Upper lobe of left lung (tissue), 6 donors: ENCODE measurements at regions not wholly inside any gene's neighbourhood (a gene's known extent, or its start where the extent isn't known, plus 50 kb on each side); places are given as distances from the start of the nearest gene placed in this dataset.

Experiments used
- ATAC-seq, 2 donors: fragments of 200-7000 bp; cut with Tn5 transposase; one replicate each; pipeline ENCODE4 v1.9.1; 2022; ENCODE audit warnings: mild to moderate bottlenecking in 2 of 2, moderate library complexity in 2 of 2; ENCODE audit not compliant: low FRiP score in 2 of 2
- DNase-seq, 2 donors: peaks; one replicate each; pipeline ENCODE4 v3.0.0-alpha.2; 2019 to 2020
- H3K27ac ChIP-seq, 4 donors: fragments of 200-600 bp; sonication (generic); one replicate each; pipeline ENCODE4 v1.5.1; 2016 to 2019
- H3K27me3 ChIP-seq, 4 donors: fragments of 200-600 bp; sonication (generic); one replicate each; pipeline ENCODE4 v1.5.1; 2017 to 2019
- H3K36me3 ChIP-seq, 4 donors: fragments of 200-600 bp; sonication (generic); one replicate each; pipeline ENCODE4 v1.5.1; 2016 to 2019
- H3K4me1 ChIP-seq, 4 donors: fragments of 200-600 bp; sonication (generic); one replicate each; pipeline ENCODE4 v1.5.1; 2018 to 2019
- H3K4me3 ChIP-seq, 4 donors: fragments of 200-600 bp; sonication (generic); one replicate each; pipeline ENCODE4 v1.5.1; 2017 to 2019; ENCODE audit warnings: mild to moderate bottlenecking in 2 of 4, moderate library complexity in 1 of 4
- H3K9me3 ChIP-seq, 4 donors: fragments of 200-600 bp; sonication (generic); one replicate each; pipeline ENCODE4 v1.5.1; 2018 to 2019
- EP300 ChIP-seq, 4 donors: sonication (generic); formaldehyde crosslinking; IDR thresholded peaks; one replicate each; pipeline ENCODE4 v1.5.1; 2017; ENCODE audit warnings: antibody characterized with exemption in 4 of 4, control low read depth in 2 of 4
- POLR2A ChIP-seq, 4 donors: fragments of 450-650 bp; IDR thresholded peaks; one replicate each; pipeline ENCODE4 v1.5.1; 2016 to 2017; ENCODE audit warnings: antibody characterized with exemption in 4 of 4, mild to moderate bottlenecking in 2 of 4
- POLR2AphosphoS5 ChIP-seq, 2 donors: sonication (generic); formaldehyde crosslinking; IDR thresholded peaks; one replicate each; pipeline ENCODE4 v1.5.1; 2017; ENCODE audit warnings: antibody characterized with exemption in 2 of 2
- WGBS, 2 donors: methylation state at CpG; one replicate each; pipeline ENCODE4 v1.1.5; 2017 to 2018; 5-methylcytosine and 5-hydroxymethylcytosine counted together
- TF ChIP-seq, protein P1 (sequence below), 6 experiments: fragments of 450-650 bp in 4 of 6; fragments of 200-600 bp in 2 of 6; sonication (generic) in 2 of 6; IDR thresholded peaks; one replicate each; pipeline ENCODE4 v1.5.1; 2016 to 2019; ENCODE audit warnings: antibody characterized with exemption in 6 of 6
- donor health status: DM: no; HTN: no; CAD: no; lungs with moderate emphysema.
- donor health status: DM: no; HTN: yes; CAD: no; lungs with severe emphysema.

GRCh38 chr2:209314653-209315052 lies 109.2 kb upstream of the MAP2 start:
- Histone ChIP-seq H3K4me1 (no peaks in the 10 kb centered on the region), H3K4me3 (no peak overlapping the region), H3K27me3 (no peaks in the 10 kb centered on the region), H3K9me3 (no peaks in the 10 kb centered on the region), H3K27ac (no peak overlapping the region), H3K36me3 (no peaks in the 10 kb centered on the region)
- TF ChIP-seq POLR2A (IDR thresholded peaks at IDR 0.05): no peak
- TF ChIP-seq EP300 (IDR thresholded peaks at IDR 0.05): no peak
- TF ChIP-seq POLR2AphosphoS5 (IDR thresholded peaks at IDR 0.05): no peak
- TF ChIP-seq, protein P1, sequence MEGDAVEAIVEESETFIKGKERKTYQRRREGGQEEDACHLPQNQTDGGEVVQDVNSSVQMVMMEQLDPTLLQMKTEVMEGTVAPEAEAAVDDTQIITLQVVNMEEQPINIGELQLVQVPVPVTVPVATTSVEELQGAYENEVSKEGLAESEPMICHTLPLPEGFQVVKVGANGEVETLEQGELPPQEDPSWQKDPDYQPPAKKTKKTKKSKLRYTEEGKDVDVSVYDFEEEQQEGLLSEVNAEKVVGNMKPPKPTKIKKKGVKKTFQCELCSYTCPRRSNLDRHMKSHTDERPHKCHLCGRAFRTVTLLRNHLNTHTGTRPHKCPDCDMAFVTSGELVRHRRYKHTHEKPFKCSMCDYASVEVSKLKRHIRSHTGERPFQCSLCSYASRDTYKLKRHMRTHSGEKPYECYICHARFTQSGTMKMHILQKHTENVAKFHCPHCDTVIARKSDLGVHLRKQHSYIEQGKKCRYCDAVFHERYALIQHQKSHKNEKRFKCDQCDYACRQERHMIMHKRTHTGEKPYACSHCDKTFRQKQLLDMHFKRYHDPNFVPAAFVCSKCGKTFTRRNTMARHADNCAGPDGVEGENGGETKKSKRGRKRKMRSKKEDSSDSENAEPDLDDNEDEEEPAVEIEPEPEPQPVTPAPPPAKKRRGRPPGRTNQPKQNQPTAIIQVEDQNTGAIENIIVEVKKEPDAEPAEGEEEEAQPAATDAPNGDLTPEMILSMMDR (IDR thresholded peaks at IDR 0.05): no peak
- ATAC-seq: no peak
- 92 to 95% methylated on average over 2 of the region's 2 CpGs for WGBS, 2 donors
- no peak for DNase-seq

- Histone ChIP-seq H3K4me1 (no peaks in the 10 kb centered on the region), H3K4me3 (no peak overlapping the region), H3K36me3 (no peaks in the 10 kb centered on the region), H3K9me3 (no peaks in the 10 kb centered on the region), H3K27ac (no peak overlapping the region), H3K27me3 (no peaks in the 10 kb centered on the region)
- DNase-seq (no peak), ATAC-seq (no peak)
- WGBS, 2 donors: 41 to 61% methylated on average over 2 of the region's 2 CpGs
- TF ChIP-seq, protein P1 (IDR thresholded peaks at IDR 0.05): no peak
- TF ChIP-seq POLR2AphosphoS5 (IDR thresholded peaks at IDR 0.05) (no peak), POLR2A (IDR thresholded peaks at IDR 0.05) (no peak), EP300 (IDR thresholded peaks at IDR 0.05) (no peak)
Measured at GRCh38 chr2:209316141-209316540, 107.7 kb upstream of the MAP2 start.

DNA sequence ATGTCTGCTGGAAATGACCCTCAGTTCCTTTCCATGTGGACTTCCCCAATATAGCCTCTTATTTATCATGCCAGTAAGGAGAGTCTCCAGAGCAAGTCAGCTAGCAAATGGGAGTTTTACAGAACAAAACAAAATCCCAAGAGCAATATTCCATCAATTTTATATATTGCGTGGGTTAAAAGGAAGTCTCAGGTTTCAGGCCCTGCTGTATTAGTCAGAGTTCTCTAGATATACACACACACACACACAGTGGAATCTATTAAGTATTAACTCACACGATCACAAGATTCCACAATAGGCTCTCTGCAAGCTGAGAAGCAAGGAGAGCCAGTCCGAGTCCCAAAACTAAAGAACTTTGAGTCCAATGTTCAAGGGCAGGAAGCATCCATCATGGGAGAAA lies 102.8 kb upstream of the MAP2 start:
- H3K4me3 ChIP-seq: no peak overlapping the region
- H3K27ac ChIP-seq: no peak overlapping the region
- no peaks in the 10 kb centered on the region for H3K9me3 ChIP-seq
- WGBS, 2 donors: 75 to 77% methylated on average over 3 of the region's 3 CpGs
- no peaks in the 10 kb centered on the region for H3K4me1 ChIP-seq
- H3K36me3 ChIP-seq: no peaks in the 10 kb centered on the region
- no peaks in the 10 kb centered on the region for H3K27me3 ChIP-seq
- ATAC-seq (no peak), DNase-seq (no peak)
- TF ChIP-seq POLR2A (IDR thresholded peaks at IDR 0.05) (no peak), EP300 (IDR thresholded peaks at IDR 0.05) (no peak), POLR2AphosphoS5 (IDR thresholded peaks at IDR 0.05) (no peak)
- TF ChIP-seq, protein P1 (IDR thresholded peaks at IDR 0.05): no peak

DNA sequence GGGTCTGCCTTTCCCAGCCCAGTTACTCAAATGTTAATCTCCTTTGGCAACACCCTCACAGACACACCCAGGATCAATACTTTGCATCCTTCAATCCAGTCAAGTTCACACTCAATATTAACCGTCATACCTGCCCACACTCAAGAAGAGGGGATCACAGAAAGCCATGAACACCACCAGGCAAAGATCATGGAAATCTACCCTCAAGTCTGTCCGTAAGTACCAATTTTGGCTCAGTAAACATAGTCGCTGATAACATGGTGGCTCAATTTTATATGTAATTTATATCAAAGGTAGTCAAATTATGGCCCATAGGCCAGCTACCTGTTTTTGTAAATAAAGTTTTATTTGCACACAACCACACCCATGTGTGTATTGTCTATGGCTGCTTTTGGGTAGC lies 102.3 kb upstream of the MAP2 start:
- Histone ChIP-seq H3K4me3 (no peak overlapping the region), H3K27me3 (no peaks in the 10 kb centered on the region), H3K9me3 (no peaks in the 10 kb centered on the region), H3K36me3 (no peaks in the 10 kb centered on the region), H3K27ac (no peak overlapping the region), H3K4me1 (no peaks in the 10 kb centered on the region)
- WGBS, 2 donors: 96 to 97% methylated on average over 3 of the region's 3 CpGs
- TF ChIP-seq POLR2AphosphoS5 (IDR thresholded peaks at IDR 0.05): no peak
- TF ChIP-seq, protein P1 (IDR thresholded peaks at IDR 0.05): no peak
- no peak for TF ChIP-seq EP300 (IDR thresholded peaks at IDR 0.05)
- no peak for TF ChIP-seq POLR2A (IDR thresholded peaks at IDR 0.05)
- no peak for DNase-seq
- ATAC-seq: no peak

GRCh38 chr2:209322041-209322440 lies 101.8 kb upstream of the MAP2 start:
- no peak for ATAC-seq
- Histone ChIP-seq H3K36me3 (no peaks in the 10 kb centered on the region), H3K4me3 (no peak overlapping the region), H3K27ac (no peak overlapping the region), H3K4me1 (no peaks in the 10 kb centered on the region), H3K9me3 (no peaks in the 10 kb centered on the region), H3K27me3 (no peaks in the 10 kb centered on the region)
- TF ChIP-seq, protein P1 (IDR thresholded peaks at IDR 0.05): no peak
- TF ChIP-seq POLR2AphosphoS5 (IDR thresholded peaks at IDR 0.05) (no peak), EP300 (IDR thresholded peaks at IDR 0.05) (no peak), POLR2A (IDR thresholded peaks at IDR 0.05) (no peak)
- 72 to 83% methylated on average over 1 of the region's 1 CpG for WGBS, 2 donors
- no peak for DNase-seq
